Muscle layer of duodenum (tissue), 2 donors: ENCODE measurements at regions not wholly inside any gene's neighbourhood (a gene's known extent, or its start where the extent isn't known, plus 50 kb on each side); places are given as distances from the start of the nearest gene placed in this dataset.

Source experiments
- H3K27ac ChIP-seq: one replicate; pipeline ENCODE4 v1.7.0; 2013; ENCODE audit warnings: mild to moderate bottlenecking, low read length
- H3K27me3 ChIP-seq: one replicate; pipeline ENCODE4 v1.7.0; 2013; ENCODE audit warnings: low read depth, mild to moderate bottlenecking, control low read depth, low read length
- H3K36me3 ChIP-seq, 2 donors: one replicate each; pipeline ENCODE4 v1.7.0; 2013; ENCODE audit warnings: low read length in 2 of 2, control low read depth in 1 of 2, mild to moderate bottlenecking in 1 of 2; ENCODE audit not compliant: insufficient read depth in 2 of 2, control insufficient read depth in 1 of 2
- H3K4me1 ChIP-seq, 2 donors: one replicate each; pipeline ENCODE4 v1.7.0; 2013; ENCODE audit warnings: low read length in 2 of 2, mild to moderate bottlenecking in 2 of 2, control low read depth in 1 of 2, moderate library complexity in 1 of 2; ENCODE audit not compliant: insufficient read depth in 2 of 2, control insufficient read depth in 1 of 2
- H3K4me3 ChIP-seq, 2 donors: one replicate each; pipeline ENCODE4 v1.7.0; 2013; ENCODE audit warnings: low read length in 2 of 2, low read depth in 1 of 2, mild to moderate bottlenecking in 1 of 2
- H3K9me3 ChIP-seq, 2 donors: one replicate each; pipeline ENCODE4 v1.7.0; 2013; ENCODE audit warnings: low read length in 2 of 2, control low read depth in 1 of 2, mild to moderate bottlenecking in 1 of 2; ENCODE audit not compliant: control insufficient read depth in 1 of 2
- donor health status: healthy.

- H3K9me3 ChIP-seq, result no peaks in the 10 kb centered on the region
- H3K27ac ChIP-seq, result no peak overlapping the region
- no peaks in the 10 kb centered on the region for H3K36me3 ChIP-seq
- no peaks in the 10 kb centered on the region for H3K27me3 ChIP-seq
- H3K4me3 ChIP-seq, result no peak overlapping the region
- H3K4me1 ChIP-seq, result no peaks in the 10 kb centered on the region
Observed at GRCh38 chr7:81577642-81578340, 192.1 kb downstream of the HGF start.

- Histone ChIP-seq H3K36me3 (no peaks in the 10 kb centered on the region), H3K9me3 (no peaks in the 10 kb centered on the region), H3K4me1 (no peaks in the 10 kb centered on the region), H3K4me3 (no peak overlapping the region), H3K27me3 (no peaks in the 10 kb centered on the region), H3K27ac (no peak overlapping the region)
Observed at GRCh38 chr7:81574723-81575326, 195.0 kb downstream of the HGF start.

- Histone ChIP-seq H3K4me1 (no peaks in the 10 kb centered on the region), H3K9me3 (no peaks in the 10 kb centered on the region), H3K27me3 (no peaks in the 10 kb centered on the region), H3K4me3 (no peak overlapping the region), H3K36me3 (no peaks in the 10 kb centered on the region), H3K27ac (no peak overlapping the region)
Observed at GRCh38 chr7:81573932-81574331, 195.9 kb downstream of the HGF start.

GRCh38 chr7:81573128-81573527, 196.7 kb downstream of the HGF start:
- Histone ChIP-seq H3K36me3 (no peaks in the 10 kb centered on the region), H3K4me3 (no peak overlapping the region), H3K27me3 (no peaks in the 10 kb centered on the region), H3K4me1 (no peaks in the 10 kb centered on the region), H3K9me3 (no peaks in the 10 kb centered on the region), H3K27ac (no peak overlapping the region)

GRCh38 chr7:81562581-81562980, 207.3 kb downstream of the HGF start:
- Histone ChIP-seq H3K9me3 (peaks cover 0 to 2% of the 10 kb centered on the region in 2 donors), H3K4me1 (no peaks in the 10 kb centered on the region), H3K4me3 (no peak overlapping the region), H3K36me3 (no peaks in the 10 kb centered on the region), H3K27ac (no peak overlapping the region), H3K27me3 (no peaks in the 10 kb centered on the region)

GRCh38 chr7:81560708-81561107, 209.1 kb downstream of the HGF start:
- H3K36me3 ChIP-seq, result no peaks in the 10 kb centered on the region
- no peak overlapping the region for H3K27ac ChIP-seq
- H3K9me3 ChIP-seq, result no peaks in the 10 kb centered on the region
- H3K4me3 ChIP-seq, result no peak overlapping the region
- H3K4me1 ChIP-seq, result no peaks in the 10 kb centered on the region
- no peaks in the 10 kb centered on the region for H3K27me3 ChIP-seq

- H3K4me1 ChIP-seq, result no peaks in the 10 kb centered on the region
- no peaks in the 10 kb centered on the region for H3K27me3 ChIP-seq
- no peaks in the 10 kb centered on the region for H3K9me3 ChIP-seq
- no peak overlapping the region for H3K4me3 ChIP-seq
- no peaks in the 10 kb centered on the region for H3K36me3 ChIP-seq
- no peak overlapping the region for H3K27ac ChIP-seq
Observed at GRCh38 chr7:81549484-81550016, 220.3 kb downstream of the HGF start.

- Histone ChIP-seq H3K4me3 (no peak overlapping the region), H3K9me3 (no peaks in the 10 kb centered on the region), H3K4me1 (no peaks in the 10 kb centered on the region), H3K36me3 (no peaks in the 10 kb centered on the region), H3K27me3 (no peaks in the 10 kb centered on the region), H3K27ac (no peak overlapping the region)
Observed at GRCh38 chr7:81534996-81535395, 234.9 kb downstream of the HGF start.

- H3K4me1 ChIP-seq, result no peaks in the 10 kb centered on the region
- no peaks in the 10 kb centered on the region for H3K27me3 ChIP-seq
- H3K36me3 ChIP-seq, result no peaks in the 10 kb centered on the region
- H3K27ac ChIP-seq, result no peak overlapping the region
- H3K9me3 ChIP-seq, result no peaks in the 10 kb centered on the region
- no peak overlapping the region for H3K4me3 ChIP-seq
Observed at GRCh38 chr7:81534446-81534845, 235.4 kb downstream of the HGF start.

GRCh38 chr7:81533931-81534330, 235.9 kb downstream of the HGF start:
- Histone ChIP-seq H3K4me1 (no peaks in the 10 kb centered on the region), H3K36me3 (no peaks in the 10 kb centered on the region), H3K27me3 (no peaks in the 10 kb centered on the region), H3K4me3 (no peak overlapping the region), H3K27ac (no peak overlapping the region), H3K9me3 (no peaks in the 10 kb centered on the region)

- Histone ChIP-seq H3K27ac (no peak overlapping the region), H3K36me3 (no peaks in the 10 kb centered on the region)
Observed at GRCh38 chr7:81533426-81533825, 236.4 kb downstream of the HGF start.

GRCh38 chr7:81529785-81530184, 240.1 kb downstream of the HGF start:
- Histone ChIP-seq H3K9me3 (no peaks in the 10 kb centered on the region), H3K36me3 (no peaks in the 10 kb centered on the region), H3K4me3 (no peak overlapping the region), H3K27ac (no peak overlapping the region), H3K4me1 (no peaks in the 10 kb centered on the region), H3K27me3 (no peaks in the 10 kb centered on the region)

More at GRCh38 chr7:81533426-81533825, 236.4 kb downstream of the HGF start:
- no peaks in the 10 kb centered on the region for H3K27me3 ChIP-seq
- H3K9me3 ChIP-seq, result no peaks in the 10 kb centered on the region
- H3K4me3 ChIP-seq, result no peak overlapping the region
- H3K4me1 ChIP-seq, result no peaks in the 10 kb centered on the region
